ENCODE measurements at regions not wholly inside any gene's neighbourhood (a gene's known extent, or its start where the extent isn't known, plus 50 kb on each side); places are given as distances from the start of the nearest gene placed in this dataset.

GRCh38 chr12:5096241-5096924, 52.7 kb downstream of the KCNA5 start:
- in situ Hi-C loops (cut with MboI; ENCODE audit: low sequenced_read_pairs in 4 of 4) (no loop called here), intact Hi-C loops (cut with DNase I; ENCODE audit: low total_unique reads) (loop anchor here (2.0 kb wide), 1 partner anchor 346 kb away; no protein-coding TSS in a partner anchor)
- Histone ChIP-seq H3K27me3 (peaks cover 5 to 14% (median 6%) of the 10 kb centered on the region in 3 donors), H3K4me1 (no peaks in the 10 kb centered on the region), H3K9me3 (no peaks in the 10 kb centered on the region), H3K4me3 (no peak overlapping the region), H3K36me3 (no peaks in the 10 kb centered on the region), H3K27ac (no peak overlapping the region)
- ATAC-seq (no peak), DNase-seq (no peak)
- no peak for TF ChIP-seq POLR2A (IDR thresholded peaks at IDR 0.05)
- TF ChIP-seq CTCF (IDR thresholded peaks at IDR 0.05 in 4 of 5, conservative IDR thresholded peaks at IDR 0.05 in 1 of 5), result no peak

- intact Hi-C loops (cut with DNase I; ENCODE audit: low total_unique reads), result loop anchor here (2.0 kb wide), 1 partner anchor 345 kb away; no protein-coding TSS in a partner anchor
- no peak overlapping the region for H3K27ac ChIP-seq
- no peak overlapping the region for H3K4me3 ChIP-seq
- in situ Hi-C loops (cut with MboI; ENCODE audit: low sequenced_read_pairs in 4 of 4), result no loop called here
- ATAC-seq (no peak), DNase-seq (no peak)
- peaks cover 5 to 14% (median 6%) of the 10 kb centered on the region in 3 donors for H3K27me3 ChIP-seq
- no peaks in the 10 kb centered on the region for H3K4me1 ChIP-seq
- TF ChIP-seq CTCF (IDR thresholded peaks at IDR 0.05 in 4 of 5, conservative IDR thresholded peaks at IDR 0.05 in 1 of 5), result no peak
- TF ChIP-seq POLR2A (IDR thresholded peaks at IDR 0.05), result no peak
- H3K9me3 ChIP-seq, result no peaks in the 10 kb centered on the region
- no peaks in the 10 kb centered on the region for H3K36me3 ChIP-seq
Measured at GRCh38 chr12:5097786-5098185, 54.1 kb downstream of the KCNA5 start.

- peaks cover 5 to 14% (median 6%) of the 10 kb centered on the region in 3 donors for H3K27me3 ChIP-seq
- intact Hi-C loops (cut with DNase I; ENCODE audit: low total_unique reads) (no loop called here), in situ Hi-C loops (cut with MboI; ENCODE audit: low sequenced_read_pairs in 4 of 4) (no loop called here)
- TF ChIP-seq POLR2A (IDR thresholded peaks at IDR 0.05) (no peak), CTCF (IDR thresholded peaks at IDR 0.05 in 4 of 5, conservative IDR thresholded peaks at IDR 0.05 in 1 of 5) (no peak)
- H3K4me3 ChIP-seq, result no peak overlapping the region
- H3K36me3 ChIP-seq, result no peaks in the 10 kb centered on the region
- H3K4me1 ChIP-seq, result peaks cover 0 to under 1% of the 10 kb centered on the region in 2 donors
- DNase-seq (no peak), ATAC-seq (no peak)
- no peak overlapping the region for H3K27ac ChIP-seq
- no peaks in the 10 kb centered on the region for H3K9me3 ChIP-seq
Measured at GRCh38 chr12:5099136-5099535, 55.5 kb downstream of the KCNA5 start.

- in situ Hi-C loops (cut with MboI; ENCODE audit: low sequenced_read_pairs in 4 of 4), result no loop called here
- Histone ChIP-seq H3K27ac (no peak overlapping the region), H3K36me3 (no peaks in the 10 kb centered on the region), H3K4me1 (peaks cover 0 to 2% of the 10 kb centered on the region in 2 donors), H3K27me3 (peaks cover 5 to 11% (median 6%) of the 10 kb centered on the region in 3 donors), H3K4me3 (no peak overlapping the region), H3K9me3 (no peaks in the 10 kb centered on the region)
- intact Hi-C loops (cut with DNase I; ENCODE audit: low total_unique reads), result no loop called here
- no peak for ATAC-seq
- TF ChIP-seq CTCF (IDR thresholded peaks at IDR 0.05 in 4 of 5, conservative IDR thresholded peaks at IDR 0.05 in 1 of 5) (no peak), POLR2A (IDR thresholded peaks at IDR 0.05) (no peak)
- DNase-seq, result no peak
Measured at GRCh38 chr12:5099591-5099990, 55.9 kb downstream of the KCNA5 start.

Data from gastrocnemius medialis (tissue), 4 donors.